Liver (tissue), 8 donors: ENCODE measurements at regions not wholly inside any gene's neighbourhood (a gene's known extent, or its start where the extent isn't known, plus 50 kb on each side); places are given as distances from the start of the nearest gene placed in this dataset.

Source experiments
- DNase-seq: peaks from one replicate; pipeline ENCODE4 v3.0.0-alpha.2; 2017; ENCODE audit warnings: low spot score
- H3K27ac ChIP-seq, 2 donors: one replicate each; pipeline ENCODE4 v1.7.0; 2013; ENCODE audit warnings: inconsistent platforms in 2 of 2, low read length in 2 of 2, control low read depth in 1 of 2, low read depth in 1 of 2, mild to moderate bottlenecking in 1 of 2
- H3K27me3 ChIP-seq, 4 donors: one replicate each; pipeline versions ENCODE4 v1.6.1 to v1.7.0; 2013; ENCODE audit warnings: low read length in 3 of 4, inconsistent platforms in 1 of 4, mild to moderate bottlenecking in 1 of 4, moderate library complexity in 1 of 4; ENCODE audit not compliant: control insufficient read depth in 4 of 4, insufficient read depth in 4 of 4
- H3K36me3 ChIP-seq, 4 donors: one replicate each; pipeline versions ENCODE4 v1.6.1 to v1.7.0; 2013; ENCODE audit warnings: low read length in 3 of 4, mild to moderate bottlenecking in 3 of 4, low read depth in 1 of 4, moderate library complexity in 1 of 4; ENCODE audit not compliant: control insufficient read depth in 4 of 4, insufficient read depth in 3 of 4
- H3K4me1 ChIP-seq, 4 donors: one replicate each; pipeline versions ENCODE4 v1.6.1 to v1.7.0; 2013; ENCODE audit warnings: low read length in 3 of 4, mild to moderate bottlenecking in 3 of 4, moderate library complexity in 1 of 4; ENCODE audit not compliant: control insufficient read depth in 4 of 4, insufficient read depth in 4 of 4
- H3K4me3 ChIP-seq, 3 donors: one replicate each; pipeline versions ENCODE4 v1.6.1 to v1.7.0; 2013; ENCODE audit warnings: low read length in 3 of 3, control low read depth in 1 of 3, low read depth in 1 of 3, mild to moderate bottlenecking in 1 of 3
- H3K9ac ChIP-seq, 2 donors: one replicate each; pipeline ENCODE4 v1.7.0; 2013; ENCODE audit warnings: low read length in 2 of 2, mild to moderate bottlenecking in 2 of 2, moderate library complexity in 2 of 2, control low read depth in 1 of 2, low read depth in 1 of 2
- H3K9me3 ChIP-seq, 4 donors: one replicate each; pipeline versions ENCODE4 v1.6.1 to v1.7.0; 2013; ENCODE audit warnings: low read length in 3 of 4; ENCODE audit not compliant: control insufficient read depth in 4 of 4
- EGR1 ChIP-seq, 2 donors: IDR thresholded peaks; 2 replicates each; pipeline ENCODE4 v1.6.1; 2016 to 2018; ENCODE audit warnings: antibody characterized with exemption in 2 of 2, low read depth in 2 of 2
- FOXA1 ChIP-seq: IDR thresholded peaks from 2 replicates; pipeline ENCODE4 v1.6.1; 2016; ENCODE audit warnings: antibody characterized with exemption
- FOXA2 ChIP-seq: IDR thresholded peaks from 2 replicates; pipeline ENCODE4 v1.6.1; 2016; ENCODE audit warnings: antibody characterized with exemption
- GABPA ChIP-seq, 2 donors: IDR thresholded peaks in 1 of 2; conservative IDR thresholded peaks in 1 of 2; 2 replicates each; pipeline ENCODE4 v1.6.1; 2016; ENCODE audit warnings: antibody characterized with exemption in 2 of 2, mild to moderate bottlenecking in 1 of 2, moderate library complexity in 1 of 2
- HNF4A ChIP-seq, 2 donors: conservative IDR thresholded peaks; 2 replicates each; pipeline ENCODE4 v1.6.1; 2016; ENCODE audit warnings: antibody characterized with exemption in 2 of 2, mild to moderate bottlenecking in 2 of 2
- HNF4G ChIP-seq: IDR thresholded peaks from 2 replicates; pipeline ENCODE4 v1.6.1; 2016; ENCODE audit warnings: antibody characterized with exemption
- JUND ChIP-seq, 2 donors: IDR thresholded peaks; 2 replicates each; pipeline ENCODE4 v1.6.1; 2016; ENCODE audit warnings: antibody characterized with exemption in 2 of 2
- NR2F2 ChIP-seq: IDR thresholded peaks from 2 replicates; pipeline ENCODE4 v1.6.1; 2016; ENCODE audit warnings: antibody characterized with exemption
- RAD21 ChIP-seq, 2 donors: IDR thresholded peaks; 2 replicates each; pipeline ENCODE4 v1.6.1; 2016; ENCODE audit warnings: antibody characterized with exemption in 2 of 2, mild to moderate bottlenecking in 2 of 2
- RXRA ChIP-seq, 2 donors: IDR thresholded peaks; 2 replicates each; pipeline ENCODE4 v1.6.1; 2017 to 2018; ENCODE audit warnings: antibody characterized with exemption in 2 of 2, mild to moderate bottlenecking in 1 of 2
- SP1 ChIP-seq: IDR thresholded peaks from 2 replicates; pipeline ENCODE4 v1.6.1; 2018; ENCODE audit warnings: antibody characterized with exemption, mild to moderate bottlenecking
- TAF1 ChIP-seq: conservative IDR thresholded peaks from 2 replicates; pipeline ENCODE4 v1.6.1; 2016; ENCODE audit warnings: antibody characterized with exemption, mild to moderate bottlenecking
- YY1 ChIP-seq: IDR thresholded peaks from 2 replicates; pipeline ENCODE4 v1.6.1; 2016; ENCODE audit warnings: antibody characterized with exemption, mild to moderate bottlenecking
- WGBS: extraction: QIAGEN DNeasy Blood & Tissue Kit; methylation state at CpG from one replicate; pipeline ENCODE4 v1.1.7; 2013; 5-methylcytosine and 5-hydroxymethylcytosine counted together
- TF ChIP-seq, protein P1 (sequence below): IDR thresholded peaks from 2 replicates; pipeline ENCODE4 v1.6.1; 2016; ENCODE audit warnings: antibody characterized with exemption
- TF ChIP-seq, protein P2 (sequence below): IDR thresholded peaks from 2 replicates; pipeline ENCODE4 v1.6.1; 2016; ENCODE audit warnings: antibody characterized with exemption, mild to moderate bottlenecking
- TF ChIP-seq, protein P3 (sequence below): IDR thresholded peaks from 2 replicates; pipeline ENCODE4 v1.6.1; 2016; ENCODE audit warnings: antibody characterized with exemption
- TF ChIP-seq, protein P4 (sequence below): IDR thresholded peaks from 2 replicates; pipeline ENCODE4 v1.6.1; 2016; ENCODE audit warnings: antibody characterized with exemption
- TF ChIP-seq, protein P5 (sequence below): fragments of 150-350 bp; IDR thresholded peaks from 2 replicates; pipeline ENCODE4 v1.5.1; 2017; ENCODE audit warnings: improper control_type of control experiment, low read depth, low read length; ENCODE audit not compliant: missing input control
- donor health status: healthy.
- donor health status: healthy.
- donor health status: healthy.
- donor health status: healthy.
- donor health status: healthy.

DNA sequence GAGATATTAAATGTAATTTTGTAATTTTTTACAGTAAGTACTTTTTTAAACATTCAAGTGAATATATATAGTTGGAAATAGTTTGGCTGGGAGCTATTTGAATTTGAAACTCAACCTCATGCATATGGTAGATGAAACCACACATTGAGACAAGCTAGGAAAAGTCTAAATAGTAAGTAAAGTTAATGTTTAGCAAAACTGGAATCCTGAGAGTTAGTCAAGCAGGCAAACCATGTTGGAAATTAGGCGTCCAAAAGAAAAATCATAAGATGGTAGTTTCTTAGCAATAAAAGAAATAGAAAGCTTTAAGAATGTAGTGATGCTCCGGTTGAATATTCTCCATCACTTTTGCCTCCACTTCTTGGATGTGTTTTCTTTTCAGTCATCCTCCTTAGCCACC is 657.1 kb upstream of the CDH10 start:
- no peak for TF ChIP-seq TAF1
- TF ChIP-seq JUND (IDR thresholded peaks at IDR 0.05) = no peak
- TF ChIP-seq FOXA2 = no peak
- TF ChIP-seq, protein P1, sequence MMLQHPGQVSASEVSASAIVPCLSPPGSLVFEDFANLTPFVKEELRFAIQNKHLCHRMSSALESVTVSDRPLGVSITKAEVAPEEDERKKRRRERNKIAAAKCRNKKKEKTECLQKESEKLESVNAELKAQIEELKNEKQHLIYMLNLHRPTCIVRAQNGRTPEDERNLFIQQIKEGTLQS = no peak
- no peak for TF ChIP-seq FOXA1
- no peak for TF ChIP-seq EGR1 (IDR thresholded peaks at IDR 0.05; ENCODE audit: low read depth in 2 of 2)
- TF ChIP-seq HNF4A (conservative IDR thresholded peaks at IDR 0.05) = no peak
- TF ChIP-seq HNF4G = no peak
- TF ChIP-seq RXRA (IDR thresholded peaks at IDR 0.05) = no peak
- TF ChIP-seq, protein P2, sequence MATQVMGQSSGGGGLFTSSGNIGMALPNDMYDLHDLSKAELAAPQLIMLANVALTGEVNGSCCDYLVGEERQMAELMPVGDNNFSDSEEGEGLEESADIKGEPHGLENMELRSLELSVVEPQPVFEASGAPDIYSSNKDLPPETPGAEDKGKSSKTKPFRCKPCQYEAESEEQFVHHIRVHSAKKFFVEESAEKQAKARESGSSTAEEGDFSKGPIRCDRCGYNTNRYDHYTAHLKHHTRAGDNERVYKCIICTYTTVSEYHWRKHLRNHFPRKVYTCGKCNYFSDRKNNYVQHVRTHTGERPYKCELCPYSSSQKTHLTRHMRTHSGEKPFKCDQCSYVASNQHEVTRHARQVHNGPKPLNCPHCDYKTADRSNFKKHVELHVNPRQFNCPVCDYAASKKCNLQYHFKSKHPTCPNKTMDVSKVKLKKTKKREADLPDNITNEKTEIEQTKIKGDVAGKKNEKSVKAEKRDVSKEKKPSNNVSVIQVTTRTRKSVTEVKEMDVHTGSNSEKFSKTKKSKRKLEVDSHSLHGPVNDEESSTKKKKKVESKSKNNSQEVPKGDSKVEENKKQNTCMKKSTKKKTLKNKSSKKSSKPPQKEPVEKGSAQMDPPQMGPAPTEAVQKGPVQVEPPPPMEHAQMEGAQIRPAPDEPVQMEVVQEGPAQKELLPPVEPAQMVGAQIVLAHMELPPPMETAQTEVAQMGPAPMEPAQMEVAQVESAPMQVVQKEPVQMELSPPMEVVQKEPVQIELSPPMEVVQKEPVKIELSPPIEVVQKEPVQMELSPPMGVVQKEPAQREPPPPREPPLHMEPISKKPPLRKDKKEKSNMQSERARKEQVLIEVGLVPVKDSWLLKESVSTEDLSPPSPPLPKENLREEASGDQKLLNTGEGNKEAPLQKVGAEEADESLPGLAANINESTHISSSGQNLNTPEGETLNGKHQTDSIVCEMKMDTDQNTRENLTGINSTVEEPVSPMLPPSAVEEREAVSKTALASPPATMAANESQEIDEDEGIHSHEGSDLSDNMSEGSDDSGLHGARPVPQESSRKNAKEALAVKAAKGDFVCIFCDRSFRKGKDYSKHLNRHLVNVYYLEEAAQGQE = no peak
- TF ChIP-seq, protein P3, sequence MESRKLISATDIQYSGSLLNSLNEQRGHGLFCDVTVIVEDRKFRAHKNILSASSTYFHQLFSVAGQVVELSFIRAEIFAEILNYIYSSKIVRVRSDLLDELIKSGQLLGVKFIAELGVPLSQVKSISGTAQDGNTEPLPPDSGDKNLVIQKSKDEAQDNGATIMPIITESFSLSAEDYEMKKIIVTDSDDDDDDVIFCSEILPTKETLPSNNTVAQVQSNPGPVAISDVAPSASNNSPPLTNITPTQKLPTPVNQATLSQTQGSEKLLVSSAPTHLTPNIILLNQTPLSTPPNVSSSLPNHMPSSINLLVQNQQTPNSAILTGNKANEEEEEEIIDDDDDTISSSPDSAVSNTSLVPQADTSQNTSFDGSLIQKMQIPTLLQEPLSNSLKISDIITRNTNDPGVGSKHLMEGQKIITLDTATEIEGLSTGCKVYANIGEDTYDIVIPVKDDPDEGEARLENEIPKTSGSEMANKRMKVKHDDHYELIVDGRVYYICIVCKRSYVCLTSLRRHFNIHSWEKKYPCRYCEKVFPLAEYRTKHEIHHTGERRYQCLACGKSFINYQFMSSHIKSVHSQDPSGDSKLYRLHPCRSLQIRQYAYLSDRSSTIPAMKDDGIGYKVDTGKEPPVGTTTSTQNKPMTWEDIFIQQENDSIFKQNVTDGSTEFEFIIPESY = no peak
- TF ChIP-seq GABPA (IDR thresholded peaks at IDR 0.05 in 1 of 2, conservative IDR thresholded peaks at IDR 0.05 in 1 of 2) = no peak
- TF ChIP-seq SP1 = no peak
- TF ChIP-seq YY1 = no peak
- TF ChIP-seq, protein P4, sequence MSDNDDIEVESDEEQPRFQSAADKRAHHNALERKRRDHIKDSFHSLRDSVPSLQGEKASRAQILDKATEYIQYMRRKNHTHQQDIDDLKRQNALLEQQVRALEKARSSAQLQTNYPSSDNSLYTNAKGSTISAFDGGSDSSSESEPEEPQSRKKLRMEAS = no peak
- TF ChIP-seq, protein P5, sequence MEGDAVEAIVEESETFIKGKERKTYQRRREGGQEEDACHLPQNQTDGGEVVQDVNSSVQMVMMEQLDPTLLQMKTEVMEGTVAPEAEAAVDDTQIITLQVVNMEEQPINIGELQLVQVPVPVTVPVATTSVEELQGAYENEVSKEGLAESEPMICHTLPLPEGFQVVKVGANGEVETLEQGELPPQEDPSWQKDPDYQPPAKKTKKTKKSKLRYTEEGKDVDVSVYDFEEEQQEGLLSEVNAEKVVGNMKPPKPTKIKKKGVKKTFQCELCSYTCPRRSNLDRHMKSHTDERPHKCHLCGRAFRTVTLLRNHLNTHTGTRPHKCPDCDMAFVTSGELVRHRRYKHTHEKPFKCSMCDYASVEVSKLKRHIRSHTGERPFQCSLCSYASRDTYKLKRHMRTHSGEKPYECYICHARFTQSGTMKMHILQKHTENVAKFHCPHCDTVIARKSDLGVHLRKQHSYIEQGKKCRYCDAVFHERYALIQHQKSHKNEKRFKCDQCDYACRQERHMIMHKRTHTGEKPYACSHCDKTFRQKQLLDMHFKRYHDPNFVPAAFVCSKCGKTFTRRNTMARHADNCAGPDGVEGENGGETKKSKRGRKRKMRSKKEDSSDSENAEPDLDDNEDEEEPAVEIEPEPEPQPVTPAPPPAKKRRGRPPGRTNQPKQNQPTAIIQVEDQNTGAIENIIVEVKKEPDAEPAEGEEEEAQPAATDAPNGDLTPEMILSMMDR = no peak
- TF ChIP-seq NR2F2 = no peak
- no peak for TF ChIP-seq RAD21 (IDR thresholded peaks at IDR 0.05)
- H3K27ac ChIP-seq = no peak overlapping the region
- H3K9ac ChIP-seq = no peak overlapping the region
- WGBS = 66% methylated on average over 2 of the region's 2 CpGs
- H3K4me3 ChIP-seq = no peak overlapping the region
- DNase-seq = no peak
- no peaks in the 10 kb centered on the region for H3K4me1 ChIP-seq
- H3K36me3 ChIP-seq = no peaks in the 10 kb centered on the region
- H3K27me3 ChIP-seq = no peaks in the 10 kb centered on the region
- no peaks in the 10 kb centered on the region for H3K9me3 ChIP-seq
